ENCODE measurements at regions not wholly inside any gene's neighbourhood (a gene's known extent, or its start where the extent isn't known, plus 50 kb on each side); places are given as distances from the start of the nearest gene placed in this dataset.

DNA sequence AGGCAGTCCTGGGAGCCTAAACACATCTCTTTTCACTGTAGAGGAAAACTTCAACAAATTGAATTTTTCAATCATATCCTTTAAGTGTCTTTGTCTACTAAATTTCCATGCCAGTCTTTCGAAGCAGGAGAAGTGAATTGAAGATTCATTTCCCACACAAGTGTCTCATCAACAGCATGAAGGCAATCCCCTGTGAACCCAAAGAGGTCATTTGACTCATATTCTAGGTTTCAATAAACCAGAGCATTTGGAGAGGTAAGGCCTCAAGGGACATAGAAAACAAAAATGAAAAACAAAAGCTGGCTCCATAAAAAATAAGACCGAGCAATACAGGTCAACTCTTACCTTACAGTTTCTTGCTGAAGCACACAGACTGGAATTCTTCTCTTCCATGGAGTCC is 94.1 kb upstream of the ATP1B1 start:
- no peak for TF ChIP-seq CTCF (conservative IDR thresholded peaks at IDR 0.05; ENCODE audit: low read length)
- no peak for TF ChIP-seq EZH2phosphoT487 (IDR thresholded peaks at IDR 0.05; ENCODE audit: borderline replicate concordance, low read depth, low read length)
